Activated naive CD4-positive, alpha-beta T cell treated with anti-CD3 and anti-CD28 coated beads, Interleukin-2, amount 50 U/mL, for 16 hours (primary cell): ENCODE measurements at regions not wholly inside any gene's neighbourhood (a gene's known extent, or its start where the extent isn't known, plus 50 kb on each side); places are given as distances from the start of the nearest gene placed in this dataset.
"Not testable (repeated sequence)": the region's sequence is repeated elsewhere in the genome, so short reads cannot be mapped to it uniquely, and the experiment has no call there.

Source experiments
- DNase-seq: peaks from one replicate; pipeline ENCODE4 v3.0.0-alpha.2; 2020

- DNase-seq = not testable (repeated sequence)
Observed at GRCh38 chr2:106249157-106249828, 55.2 kb upstream of the UXS1 start.

- not testable (repeated sequence) for DNase-seq
Observed at GRCh38 chr2:106248548-106249151, 54.5 kb upstream of the UXS1 start.
